OCI-LY1 (cell line): ENCODE measurements at regions not wholly inside any gene's neighbourhood (a gene's known extent, or its start where the extent isn't known, plus 50 kb on each side); places are given as distances from the start of the nearest gene placed in this dataset.

ENCODE experiments used
- CTCF ChIP-seq: fragments of 200-600 bp; sonication (generic), shearing (Covaris generic); IDR thresholded peaks from 2 replicates; pipeline ENCODE4 v1.5.1; 2017; ENCODE audit warnings: mild to moderate bottlenecking, antibody characterized with exemption, low read length, moderate library complexity, mixed read lengths
- EZH2 ChIP-seq: fragments of 200-600 bp; sonication (generic), shearing (Covaris generic); IDR thresholded peaks from 2 replicates; pipeline ENCODE4 v1.8.0; 2017; ENCODE audit warnings: borderline replicate concordance, mixed run types, mild to moderate bottlenecking, antibody characterized with exemption, low read length, moderate library complexity, mixed read lengths

GRCh38 chr2:56464066-56464465 lies 280.3 kb downstream of the CCDC85A start:
- TF ChIP-seq CTCF: no peak
- TF ChIP-seq EZH2: no peak
